ENCODE measurements at regions not wholly inside any gene's neighbourhood (a gene's known extent, or its start where the extent isn't known, plus 50 kb on each side); places are given as distances from the start of the nearest gene placed in this dataset.
"Not testable (repeated sequence)": the region's sequence is repeated elsewhere in the genome, so short reads cannot be mapped to it uniquely, and the experiment has no call there.

GRCh38 chr1:219741011-219741970, 128.4 kb upstream of the ZC3H11B start:
- Mint-ChIP-seq H3K4me1 (no peaks in the 10 kb centered on the region), H3K9me3 (peaks cover 3% of the 10 kb centered on the region), H3K27me3 (no peaks in the 10 kb centered on the region), H3K36me3 (no peaks in the 10 kb centered on the region), H3K27ac (no peak overlapping the region), H3K4me3 (no peak overlapping the region)
- CTCF ChIA-PET = interaction anchor here (1.2 kb wide), 1 partner anchor 11 kb away, joined by 3 read pairs; no protein-coding TSS in a partner anchor
- no peak for DNase-seq

- Mint-ChIP-seq H3K27me3 (no peaks in the 10 kb centered on the region), H3K9me3 (no peaks in the 10 kb centered on the region), H3K36me3 (no peaks in the 10 kb centered on the region), H3K4me3 (no peak overlapping the region), H3K4me1 (no peaks in the 10 kb centered on the region), H3K27ac (no peak overlapping the region)
- CTCF ChIA-PET = no interaction called here
- no peak for DNase-seq
Observed at GRCh38 chr1:219733511-219734174, 120.7 kb upstream of the ZC3H11B start.

- Mint-ChIP-seq H3K27ac (no peak overlapping the region), H3K4me1 (no peaks in the 10 kb centered on the region), H3K36me3 (no peaks in the 10 kb centered on the region), H3K27me3 (no peaks in the 10 kb centered on the region), H3K9me3 (peaks cover 3% of the 10 kb centered on the region), H3K4me3 (no peak overlapping the region)
- DNase-seq = no peak
- CTCF ChIA-PET = no interaction called here
Observed at GRCh38 chr1:219732814-219733491, 120.0 kb upstream of the ZC3H11B start.

GRCh38 chr1:219731771-219732170, 118.9 kb upstream of the ZC3H11B start:
- CTCF ChIA-PET = no interaction called here
- Mint-ChIP-seq H3K27me3 (no peaks in the 10 kb centered on the region), H3K27ac (no peak overlapping the region), H3K9me3 (peaks cover 12% of the 10 kb centered on the region), H3K36me3 (no peaks in the 10 kb centered on the region), H3K4me1 (no peaks in the 10 kb centered on the region), H3K4me3 (no peak overlapping the region)
- no peak for DNase-seq

- no peak for DNase-seq
- no peak overlapping the region for H3K27ac Mint-ChIP-seq
- H3K27me3 Mint-ChIP-seq = no peaks in the 10 kb centered on the region
Observed at GRCh38 chr1:219726480-219727272, 113.8 kb upstream of the ZC3H11B start.

GRCh38 chr1:219724440-219724839, 111.5 kb upstream of the ZC3H11B start:
- Mint-ChIP-seq H3K4me1 (no peaks in the 10 kb centered on the region), H3K9me3 (peaks cover 24% of the 10 kb centered on the region), H3K27me3 (no peaks in the 10 kb centered on the region), H3K4me3 (no peak overlapping the region), H3K27ac (no peak overlapping the region), H3K36me3 (no peaks in the 10 kb centered on the region)
- DNase-seq = no peak
- CTCF ChIA-PET = no interaction called here

More at GRCh38 chr1:219726480-219727272, 113.8 kb upstream of the ZC3H11B start:
- H3K4me1 Mint-ChIP-seq = no peaks in the 10 kb centered on the region
- peaks cover 24% of the 10 kb centered on the region for H3K9me3 Mint-ChIP-seq
- H3K36me3 Mint-ChIP-seq = no peaks in the 10 kb centered on the region
- CTCF ChIA-PET = no interaction called here
- no peak overlapping the region for H3K4me3 Mint-ChIP-seq

- Mint-ChIP-seq H3K36me3 (no peaks in the 10 kb centered on the region), H3K9me3 (no peaks in the 10 kb centered on the region), H3K4me3 (no peak overlapping the region), H3K4me1 (no peaks in the 10 kb centered on the region), H3K27me3 (no peaks in the 10 kb centered on the region), H3K27ac (no peak overlapping the region)
- CTCF ChIA-PET = no interaction called here
- DNase-seq = no peak
Observed at GRCh38 chr1:219717536-219717935, 104.6 kb upstream of the ZC3H11B start.

GRCh38 chr1:219716611-219717114, 103.8 kb upstream of the ZC3H11B start:
- peaks cover under 1% of the 10 kb centered on the region for H3K9me3 Mint-ChIP-seq
- no peaks in the 10 kb centered on the region for H3K27me3 Mint-ChIP-seq
- DNase-seq = no peak
- H3K36me3 Mint-ChIP-seq = no peaks in the 10 kb centered on the region
- H3K27ac Mint-ChIP-seq = no peak overlapping the region
- no peak overlapping the region for H3K4me3 Mint-ChIP-seq
- H3K4me1 Mint-ChIP-seq = no peaks in the 10 kb centered on the region
- CTCF ChIA-PET = no interaction called here

- H3K4me1 Mint-ChIP-seq = no peaks in the 10 kb centered on the region
- H3K4me3 Mint-ChIP-seq = no peak overlapping the region
- H3K9me3 Mint-ChIP-seq = peaks cover 3% of the 10 kb centered on the region
- CTCF ChIA-PET = interaction anchor here (0.8 kb wide), 1 partner anchor 78 kb away, joined by 3 read pairs; no protein-coding TSS in a partner anchor
- no peaks in the 10 kb centered on the region for H3K36me3 Mint-ChIP-seq
- H3K27me3 Mint-ChIP-seq = no peaks in the 10 kb centered on the region
- H3K27ac Mint-ChIP-seq = no peak overlapping the region
- DNase-seq = no peak
Observed at GRCh38 chr1:219713981-219714381, 101.1 kb upstream of the ZC3H11B start.

GRCh38 chr1:219712506-219712905, 99.6 kb upstream of the ZC3H11B start:
- Mint-ChIP-seq H3K4me3 (no peak overlapping the region), H3K9me3 (peaks cover 3% of the 10 kb centered on the region), H3K27ac (no peak overlapping the region), H3K4me1 (no peaks in the 10 kb centered on the region), H3K27me3 (no peaks in the 10 kb centered on the region), H3K36me3 (no peaks in the 10 kb centered on the region)
- CTCF ChIA-PET = no interaction called here
- DNase-seq = no peak

- Mint-ChIP-seq H3K27ac (no peak overlapping the region), H3K9me3 (peaks cover 3% of the 10 kb centered on the region), H3K36me3 (no peaks in the 10 kb centered on the region), H3K27me3 (no peaks in the 10 kb centered on the region), H3K4me1 (no peaks in the 10 kb centered on the region), H3K4me3 (no peak overlapping the region)
- CTCF ChIA-PET = no interaction called here
- no peak for DNase-seq
Observed at GRCh38 chr1:219710529-219711194, 97.8 kb upstream of the ZC3H11B start.

- no peaks in the 10 kb centered on the region for H3K36me3 Mint-ChIP-seq
Observed at GRCh38 chr1:219708919-219709543, 96.1 kb upstream of the ZC3H11B start.

GRCh38 chr1:219707885-219708284, 95.0 kb upstream of the ZC3H11B start:
- H3K4me3 Mint-ChIP-seq, H3K36me3 Mint-ChIP-seq, DNase-seq, H3K9me3 Mint-ChIP-seq, H3K27ac Mint-ChIP-seq, H3K4me1 Mint-ChIP-seq, CTCF ChIA-PET, H3K27me3 Mint-ChIP-seq: not testable (repeated sequence)

More at GRCh38 chr1:219708919-219709543, 96.1 kb upstream of the ZC3H11B start:
- H3K27me3 Mint-ChIP-seq = no peaks in the 10 kb centered on the region
- no peak for DNase-seq
- H3K4me1 Mint-ChIP-seq = no peaks in the 10 kb centered on the region
- H3K4me3 Mint-ChIP-seq = no peak overlapping the region
- no peak overlapping the region for H3K27ac Mint-ChIP-seq
- peaks cover 3% of the 10 kb centered on the region for H3K9me3 Mint-ChIP-seq
- CTCF ChIA-PET = no interaction called here

Data from activated naive CD4-positive, alpha-beta T cell treated with anti-CD3 and anti-CD28 coated beads, Interleukin-2, amount 10 ng/mL, durations not matched to agents 7 days and 5 days (primary cell).